ENCODE measurements at regions not wholly inside any gene's neighbourhood (a gene's known extent, or its start where the extent isn't known, plus 50 kb on each side); places are given as distances from the start of the nearest gene placed in this dataset.
"Not testable (repeated sequence)": the region's sequence is repeated elsewhere in the genome, so short reads cannot be mapped to it uniquely, and the experiment has no call there.

GRCh38 chr4:151854731-151855130 is 93.9 kb upstream of the GATB start:
- Histone ChIP-seq H3K27me3 (ENCODE audit: control insufficient read depth in 5 of 5, insufficient read depth in 4 of 5, low read length in 5 of 5) (no peaks in the 10 kb centered on the region), H3K27ac (ENCODE audit: low read depth, low read length) (no peak overlapping the region), H3K9ac (ENCODE audit: low read length in 5 of 5) (no peak overlapping the region), H3K4me1 (ENCODE audit: control insufficient read depth in 5 of 5, insufficient read depth in 5 of 5, low read length in 5 of 5) (no peaks in the 10 kb centered on the region), H3K9me3 (ENCODE audit: control insufficient read depth in 5 of 5, low read length in 5 of 5) (peaks cover 0 to 4% (median 0%) of the 10 kb centered on the region in 5 donors), H3K4me3 (ENCODE audit: low read depth in 1 of 5, low read length in 5 of 5) (no peak overlapping the region), H3K36me3 (ENCODE audit: control insufficient read depth in 5 of 5, insufficient read depth in 5 of 5, low read length in 5 of 5) (no peaks in the 10 kb centered on the region)

GRCh38 chr4:151853034-151853433 is 92.2 kb upstream of the GATB start:
- no peaks in the 10 kb centered on the region for H3K27me3 ChIP-seq (ENCODE audit: control insufficient read depth in 5 of 5, insufficient read depth in 4 of 5, low read length in 5 of 5)
- H3K9ac ChIP-seq (ENCODE audit: low read length in 5 of 5): no peak overlapping the region
- H3K4me3 ChIP-seq (ENCODE audit: low read depth in 1 of 5, low read length in 5 of 5): no peak overlapping the region
- no peak overlapping the region for H3K27ac ChIP-seq (ENCODE audit: low read depth, low read length)
- H3K36me3 ChIP-seq (ENCODE audit: control insufficient read depth in 5 of 5, insufficient read depth in 5 of 5, low read length in 5 of 5): no peaks in the 10 kb centered on the region
- no peaks in the 10 kb centered on the region for H3K4me1 ChIP-seq (ENCODE audit: control insufficient read depth in 5 of 5, insufficient read depth in 5 of 5, low read length in 5 of 5)
- peaks cover 0 to 7% (median 4%) of the 10 kb centered on the region in 5 donors for H3K9me3 ChIP-seq (ENCODE audit: control insufficient read depth in 5 of 5, low read length in 5 of 5)

DNA sequence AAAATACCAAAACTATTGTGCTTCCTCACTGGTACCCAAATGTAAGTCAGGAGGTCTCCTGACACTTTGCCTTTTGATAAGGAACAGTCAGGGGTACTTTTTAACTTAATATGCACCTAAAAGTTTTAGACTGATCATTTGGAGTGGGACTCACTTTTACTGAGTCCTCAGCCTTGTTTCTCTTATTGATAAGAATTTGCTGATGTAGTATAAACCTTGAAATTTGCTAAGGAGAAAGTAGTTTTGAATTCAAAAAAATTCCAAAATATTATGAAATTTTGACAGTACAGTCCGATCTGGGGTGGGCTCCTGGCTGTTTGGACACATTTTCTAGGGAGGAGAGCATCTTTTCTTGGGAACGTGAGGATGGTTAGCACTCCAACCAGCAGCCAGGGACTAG is 91.4 kb upstream of the GATB start:
- H3K4me1 ChIP-seq (ENCODE audit: control insufficient read depth in 5 of 5, insufficient read depth in 5 of 5, low read length in 5 of 5): no peaks in the 10 kb centered on the region
- H3K27me3 ChIP-seq (ENCODE audit: control insufficient read depth in 5 of 5, insufficient read depth in 4 of 5, low read length in 5 of 5): no peaks in the 10 kb centered on the region
- H3K4me3 ChIP-seq (ENCODE audit: low read depth in 1 of 5, low read length in 5 of 5): no peak overlapping the region
- no peak overlapping the region for H3K9ac ChIP-seq (ENCODE audit: low read length in 5 of 5)
- H3K9me3 ChIP-seq (ENCODE audit: control insufficient read depth in 5 of 5, low read length in 5 of 5): peaks cover 0 to 7% (median 4%) of the 10 kb centered on the region in 5 donors
- no peak overlapping the region for H3K27ac ChIP-seq (ENCODE audit: low read depth, low read length)
- H3K36me3 ChIP-seq (ENCODE audit: control insufficient read depth in 5 of 5, insufficient read depth in 5 of 5, low read length in 5 of 5): no peaks in the 10 kb centered on the region

DNA sequence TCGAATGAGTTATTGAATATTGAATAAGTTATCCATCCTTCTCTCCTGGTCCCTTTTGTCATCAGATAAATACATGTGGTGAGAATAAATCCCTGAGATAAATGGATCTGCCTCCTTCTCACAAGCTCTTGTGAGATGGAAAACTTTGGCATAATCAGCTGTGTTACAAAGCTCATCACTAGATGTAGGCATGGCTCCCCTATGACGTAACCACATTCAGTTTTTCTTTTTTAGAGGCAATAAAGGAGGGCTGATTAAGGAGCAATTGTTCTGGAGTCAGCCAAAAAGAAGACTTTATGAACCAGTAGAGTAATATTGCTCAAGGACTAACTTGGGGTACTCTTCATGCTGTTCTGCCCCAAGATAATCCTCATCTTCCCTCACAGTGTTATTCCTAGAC is 90.5 kb upstream of the GATB start:
- Histone ChIP-seq H3K27ac (ENCODE audit: low read depth, low read length) (no peak overlapping the region), H3K9me3 (ENCODE audit: control insufficient read depth in 5 of 5, low read length in 5 of 5) (peaks cover 0 to 7% (median 4%) of the 10 kb centered on the region in 5 donors), H3K27me3 (ENCODE audit: control insufficient read depth in 5 of 5, insufficient read depth in 4 of 5, low read length in 5 of 5) (no peaks in the 10 kb centered on the region), H3K9ac (ENCODE audit: low read length in 5 of 5) (no peak overlapping the region), H3K36me3 (ENCODE audit: control insufficient read depth in 5 of 5, insufficient read depth in 5 of 5, low read length in 5 of 5) (no peaks in the 10 kb centered on the region), H3K4me1 (ENCODE audit: control insufficient read depth in 5 of 5, insufficient read depth in 5 of 5, low read length in 5 of 5) (no peaks in the 10 kb centered on the region), H3K4me3 (ENCODE audit: low read depth in 1 of 5, low read length in 5 of 5) (no peak overlapping the region)

- Histone ChIP-seq H3K27me3 (ENCODE audit: control insufficient read depth in 5 of 5, insufficient read depth in 4 of 5, low read length in 5 of 5) (no peaks in the 10 kb centered on the region), H3K4me3 (ENCODE audit: low read depth in 1 of 5, low read length in 5 of 5) (no peak overlapping the region), H3K9me3 (ENCODE audit: control insufficient read depth in 5 of 5, low read length in 5 of 5) (peaks cover 0 to 7% (median 4%) of the 10 kb centered on the region in 5 donors), H3K36me3 (ENCODE audit: control insufficient read depth in 5 of 5, insufficient read depth in 5 of 5, low read length in 5 of 5) (no peaks in the 10 kb centered on the region), H3K9ac (ENCODE audit: low read length in 5 of 5) (no peak overlapping the region), H3K4me1 (ENCODE audit: control insufficient read depth in 5 of 5, insufficient read depth in 5 of 5, low read length in 5 of 5) (no peaks in the 10 kb centered on the region), H3K27ac (ENCODE audit: low read depth, low read length) (no peak overlapping the region)
Measured at GRCh38 chr4:151850791-151851213, 90.0 kb upstream of the GATB start.

- not testable (repeated sequence) for H3K27me3 ChIP-seq (ENCODE audit: control insufficient read depth in 5 of 5, insufficient read depth in 4 of 5, low read length in 5 of 5); H3K36me3 ChIP-seq (ENCODE audit: control insufficient read depth in 5 of 5, insufficient read depth in 5 of 5, low read length in 5 of 5); H3K27ac ChIP-seq (ENCODE audit: low read depth, low read length); H3K9me3 ChIP-seq (ENCODE audit: control insufficient read depth in 5 of 5, low read length in 5 of 5); H3K4me1 ChIP-seq (ENCODE audit: control insufficient read depth in 5 of 5, insufficient read depth in 5 of 5, low read length in 5 of 5); H3K4me3 ChIP-seq (ENCODE audit: low read depth in 1 of 5, low read length in 5 of 5); H3K9ac ChIP-seq (ENCODE audit: low read length in 5 of 5)
Measured at GRCh38 chr4:151845551-151845950, 84.7 kb upstream of the GATB start.

DNA sequence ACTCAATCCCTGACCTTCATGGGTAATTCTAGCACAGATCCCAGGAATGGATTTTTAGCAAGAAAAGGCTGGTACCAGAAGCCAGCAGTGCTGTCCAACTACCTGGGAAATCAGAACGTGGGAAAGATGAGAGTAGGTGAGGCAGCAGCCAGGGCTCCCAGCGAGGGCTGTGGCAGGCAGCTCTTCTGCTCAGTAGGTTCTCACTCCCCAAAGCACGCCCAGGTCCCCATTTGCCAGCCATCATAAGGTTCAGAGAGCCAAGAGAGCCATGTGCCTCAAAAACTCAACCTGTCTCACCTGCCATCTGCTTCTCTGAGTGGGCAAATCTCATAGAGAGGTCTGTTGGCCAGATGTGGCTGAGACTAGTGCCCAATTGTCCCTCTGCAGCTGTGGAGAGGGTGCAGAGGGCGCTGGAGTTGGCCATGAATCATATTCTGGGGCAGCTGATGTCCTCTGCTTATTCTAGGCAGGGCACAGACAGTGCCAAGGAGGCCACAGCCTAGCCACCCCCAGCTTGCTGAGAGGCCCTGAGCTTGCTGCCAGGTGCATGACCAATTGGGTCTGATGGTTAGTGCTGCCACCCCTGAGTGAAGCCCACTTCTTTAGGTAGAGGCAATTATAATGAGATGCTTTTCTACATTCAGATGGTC is 81.7 kb upstream of the GATB start:
- H3K36me3 ChIP-seq (ENCODE audit: control insufficient read depth in 5 of 5, insufficient read depth in 5 of 5, low read length in 5 of 5): no peaks in the 10 kb centered on the region
- H3K9me3 ChIP-seq (ENCODE audit: control insufficient read depth in 5 of 5, low read length in 5 of 5): no peaks in the 10 kb centered on the region
- no peak overlapping the region for H3K4me3 ChIP-seq (ENCODE audit: low read depth in 1 of 5, low read length in 5 of 5)
- H3K27ac ChIP-seq (ENCODE audit: low read depth, low read length): no peak overlapping the region
- no peak overlapping the region for H3K9ac ChIP-seq (ENCODE audit: low read length in 5 of 5)
- no peaks in the 10 kb centered on the region for H3K27me3 ChIP-seq (ENCODE audit: control insufficient read depth in 5 of 5, insufficient read depth in 4 of 5, low read length in 5 of 5)
- no peaks in the 10 kb centered on the region for H3K4me1 ChIP-seq (ENCODE audit: control insufficient read depth in 5 of 5, insufficient read depth in 5 of 5, low read length in 5 of 5)

- Histone ChIP-seq H3K27me3 (ENCODE audit: control insufficient read depth in 5 of 5, insufficient read depth in 4 of 5, low read length in 5 of 5) (no peaks in the 10 kb centered on the region), H3K9ac (ENCODE audit: low read length in 5 of 5) (no peak overlapping the region), H3K4me1 (ENCODE audit: control insufficient read depth in 5 of 5, insufficient read depth in 5 of 5, low read length in 5 of 5) (no peaks in the 10 kb centered on the region), H3K36me3 (ENCODE audit: control insufficient read depth in 5 of 5, insufficient read depth in 5 of 5, low read length in 5 of 5) (no peaks in the 10 kb centered on the region), H3K27ac (ENCODE audit: low read depth, low read length) (no peak overlapping the region), H3K4me3 (ENCODE audit: low read depth in 1 of 5, low read length in 5 of 5) (no peak overlapping the region), H3K9me3 (ENCODE audit: control insufficient read depth in 5 of 5, low read length in 5 of 5) (no peaks in the 10 kb centered on the region)
Measured at GRCh38 chr4:151841107-151841506, 80.3 kb upstream of the GATB start.

- Histone ChIP-seq H3K9ac (ENCODE audit: low read length in 5 of 5) (no peak overlapping the region), H3K27ac (ENCODE audit: low read depth, low read length) (no peak overlapping the region), H3K36me3 (ENCODE audit: control insufficient read depth in 5 of 5, insufficient read depth in 5 of 5, low read length in 5 of 5) (no peaks in the 10 kb centered on the region), H3K27me3 (ENCODE audit: control insufficient read depth in 5 of 5, insufficient read depth in 4 of 5, low read length in 5 of 5) (no peaks in the 10 kb centered on the region), H3K9me3 (ENCODE audit: control insufficient read depth in 5 of 5, low read length in 5 of 5) (no peaks in the 10 kb centered on the region), H3K4me3 (ENCODE audit: low read depth in 1 of 5, low read length in 5 of 5) (no peak overlapping the region), H3K4me1 (ENCODE audit: control insufficient read depth in 5 of 5, insufficient read depth in 5 of 5, low read length in 5 of 5) (no peaks in the 10 kb centered on the region)
Measured at GRCh38 chr4:151835467-151835866, 74.7 kb upstream of the GATB start.

- H3K27ac ChIP-seq (ENCODE audit: low read depth, low read length): no peak overlapping the region
- H3K36me3 ChIP-seq (ENCODE audit: control insufficient read depth in 5 of 5, insufficient read depth in 5 of 5, low read length in 5 of 5): no peaks in the 10 kb centered on the region
- no peak overlapping the region for H3K4me3 ChIP-seq (ENCODE audit: low read depth in 1 of 5, low read length in 5 of 5)
- no peaks in the 10 kb centered on the region for H3K4me1 ChIP-seq (ENCODE audit: control insufficient read depth in 5 of 5, insufficient read depth in 5 of 5, low read length in 5 of 5)
- no peaks in the 10 kb centered on the region for H3K27me3 ChIP-seq (ENCODE audit: control insufficient read depth in 5 of 5, insufficient read depth in 4 of 5, low read length in 5 of 5)
- H3K9me3 ChIP-seq (ENCODE audit: control insufficient read depth in 5 of 5, low read length in 5 of 5): no peaks in the 10 kb centered on the region
- H3K9ac ChIP-seq (ENCODE audit: low read length in 5 of 5): no peak overlapping the region
Measured at GRCh38 chr4:151833174-151833573, 72.4 kb upstream of the GATB start.

DNA sequence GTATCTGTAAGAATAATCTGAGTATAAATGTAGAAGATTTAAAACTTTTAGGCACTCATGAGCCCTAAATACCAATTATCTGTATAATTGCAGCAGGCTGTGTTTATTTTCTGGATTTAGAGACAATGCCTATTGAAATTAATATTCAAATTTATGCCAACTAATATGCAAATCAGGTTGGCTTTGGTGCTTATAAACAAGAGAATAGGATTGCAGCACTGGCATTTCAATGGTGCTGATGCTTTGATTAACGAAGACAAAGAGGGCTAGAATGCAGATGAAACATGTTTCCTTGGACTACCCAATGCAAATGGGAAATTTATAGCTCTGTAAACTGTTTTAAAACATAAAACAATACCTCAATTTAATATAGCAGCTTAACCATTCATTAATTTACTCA is 70.7 kb upstream of the GATB start:
- H3K9ac ChIP-seq (ENCODE audit: low read length in 5 of 5): no peak overlapping the region
- H3K4me1 ChIP-seq (ENCODE audit: control insufficient read depth in 5 of 5, insufficient read depth in 5 of 5, low read length in 5 of 5): no peaks in the 10 kb centered on the region
- no peak overlapping the region for H3K27ac ChIP-seq (ENCODE audit: low read depth, low read length)
- no peaks in the 10 kb centered on the region for H3K36me3 ChIP-seq (ENCODE audit: control insufficient read depth in 5 of 5, insufficient read depth in 5 of 5, low read length in 5 of 5)
- H3K4me3 ChIP-seq (ENCODE audit: low read depth in 1 of 5, low read length in 5 of 5): no peak overlapping the region
- H3K9me3 ChIP-seq (ENCODE audit: control insufficient read depth in 5 of 5, low read length in 5 of 5): no peaks in the 10 kb centered on the region
- H3K27me3 ChIP-seq (ENCODE audit: control insufficient read depth in 5 of 5, insufficient read depth in 4 of 5, low read length in 5 of 5): no peaks in the 10 kb centered on the region

All from subcutaneous abdominal adipose tissue (tissue), 5 donors.